Stimulated activated CD4-positive, alpha-beta T cell treated with anti-CD3 and anti-CD28 coated beads, Interleukin-2, amount 100 ng/mL, for 4 hours (primary cell): ENCODE measurements at regions not wholly inside any gene's neighbourhood (a gene's known extent, or its start where the extent isn't known, plus 50 kb on each side); places are given as distances from the start of the nearest gene placed in this dataset.

ENCODE experiments used
- DNase-seq: peaks from one replicate; pipeline ENCODE4 v3.0.0-alpha.2; 2020; ENCODE audit warnings: low read depth

DNA sequence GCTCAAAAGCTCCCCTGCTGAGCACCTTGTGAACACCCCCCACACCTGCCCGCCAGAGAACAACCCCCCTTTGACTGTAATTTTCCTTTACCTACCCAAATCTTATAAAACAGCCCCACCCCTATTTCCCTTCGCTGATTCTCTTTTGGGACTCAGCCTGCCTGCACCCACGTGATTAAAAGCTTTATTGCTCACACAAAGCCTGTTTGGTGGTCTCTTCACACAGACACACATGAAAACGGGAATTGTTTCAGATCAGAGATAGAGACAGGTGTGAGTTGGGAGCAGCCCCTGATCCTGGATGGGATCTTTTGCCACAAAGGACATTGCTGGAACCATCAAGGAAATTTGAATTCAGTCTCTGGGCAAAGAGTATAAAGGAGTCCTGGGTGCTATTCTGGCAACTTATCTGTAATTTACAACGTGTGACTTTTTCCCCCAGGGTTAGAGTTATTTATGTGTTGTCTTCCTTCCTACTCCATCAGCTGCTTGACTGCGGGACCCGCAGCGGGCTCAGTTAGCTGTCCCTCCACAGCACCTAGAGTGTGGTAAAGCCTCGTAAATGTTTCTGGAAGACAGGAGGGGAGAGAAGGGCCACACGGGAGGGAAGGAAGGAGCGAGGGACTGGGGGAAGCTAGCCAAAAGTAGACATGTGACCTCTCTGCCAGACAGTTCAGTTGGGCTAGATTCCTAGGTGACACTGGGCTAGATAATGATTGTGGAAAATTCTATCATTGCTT, 437.0 kb downstream of the ZNF608 start:
- DNase-seq, result no peak

DNA sequence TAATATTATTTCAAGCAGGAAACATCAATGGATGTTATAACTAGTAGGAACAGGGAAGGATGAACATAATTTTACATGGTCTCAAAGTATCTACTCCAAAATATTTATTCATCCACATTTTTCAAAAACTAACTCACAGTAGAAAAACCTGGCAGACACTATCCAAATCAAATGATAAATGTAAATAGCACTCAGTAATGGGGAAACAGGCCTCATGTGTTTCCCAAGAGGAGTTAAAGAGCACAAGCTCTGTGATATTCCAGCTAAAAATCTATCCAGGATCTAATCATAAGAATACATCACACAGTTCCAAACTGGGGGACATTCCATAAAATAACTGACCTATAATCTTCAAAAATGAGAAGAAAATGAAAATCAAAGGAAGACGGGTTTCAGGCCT, 443.1 kb downstream of the ZNF608 start:
- no peak for DNase-seq

DNA sequence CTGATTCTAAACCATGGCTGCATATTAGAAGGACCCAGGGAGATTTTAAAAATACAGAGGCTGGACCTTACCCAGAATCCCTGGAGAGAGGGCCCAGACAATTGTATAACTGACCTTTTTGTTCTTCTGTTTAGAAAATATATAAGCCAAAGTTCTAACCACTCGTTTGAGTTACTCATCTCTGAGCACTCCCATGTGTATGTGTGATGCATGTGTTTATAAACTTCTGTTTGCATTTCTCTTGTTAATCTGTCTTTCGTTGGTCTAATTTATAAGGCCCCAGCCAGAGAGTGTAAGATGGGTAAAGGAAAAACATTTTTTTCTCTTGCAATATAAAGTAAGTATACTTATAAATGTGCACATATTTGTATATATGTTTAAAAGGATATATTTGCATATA, 443.9 kb downstream of the ZNF608 start:
- DNase-seq, result no peak

DNA sequence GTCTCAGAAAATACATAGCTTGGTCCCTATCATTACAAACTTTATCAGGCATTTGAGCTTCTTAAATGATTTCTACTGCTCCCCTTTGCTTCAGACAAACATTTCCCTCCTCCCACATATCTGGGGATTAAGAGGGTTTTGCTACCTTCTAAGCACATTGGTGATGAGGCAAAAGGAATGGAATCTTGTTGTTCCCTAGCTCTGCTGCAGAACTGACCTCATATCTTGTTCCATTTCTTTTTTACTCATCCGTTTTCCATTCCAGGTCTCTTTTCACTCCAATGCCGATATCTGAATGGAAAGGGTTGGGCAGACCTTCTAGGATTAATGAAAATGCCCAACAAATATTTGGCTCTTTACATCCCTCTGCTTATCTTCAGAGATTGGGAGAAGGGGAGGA, 444.6 kb downstream of the ZNF608 start:
- no peak for DNase-seq

DNA sequence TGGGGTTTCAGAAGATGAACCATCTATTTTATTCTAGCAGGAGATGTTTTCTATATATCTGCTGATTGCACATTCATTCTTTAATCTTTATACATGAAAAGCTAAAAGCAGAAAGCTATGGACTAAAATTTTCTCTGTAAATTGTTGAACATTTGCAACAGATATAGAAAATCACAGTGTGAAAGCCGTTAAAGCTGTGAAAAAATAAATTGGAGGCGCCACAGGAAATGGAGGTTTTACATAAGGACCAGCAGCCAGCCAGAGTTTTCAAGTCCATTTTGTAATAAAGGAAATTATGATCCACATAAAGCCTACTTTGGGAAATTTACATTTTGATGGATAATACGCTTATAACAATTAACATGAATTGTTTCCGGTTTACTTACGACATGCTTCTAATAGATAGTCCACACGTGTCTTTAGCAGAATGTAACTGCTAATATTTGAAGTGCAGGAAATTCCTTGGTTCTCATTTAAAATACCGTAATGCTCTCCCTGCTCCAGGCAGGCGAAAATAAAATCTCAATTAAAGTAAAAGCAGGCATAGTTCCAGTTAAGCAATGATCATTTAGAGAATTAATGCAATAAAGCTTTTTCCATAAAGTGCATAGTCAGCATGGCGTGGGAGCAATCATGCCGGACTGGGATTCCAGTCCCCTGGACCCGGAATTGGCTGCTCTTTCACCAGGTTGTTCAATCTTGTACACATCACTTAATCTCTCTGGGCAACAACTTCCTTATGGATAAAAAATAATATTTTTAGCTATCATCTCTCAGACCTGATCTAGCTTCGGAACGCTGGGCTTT, 445.4 kb downstream of the ZNF608 start:
- no peak for DNase-seq

DNA sequence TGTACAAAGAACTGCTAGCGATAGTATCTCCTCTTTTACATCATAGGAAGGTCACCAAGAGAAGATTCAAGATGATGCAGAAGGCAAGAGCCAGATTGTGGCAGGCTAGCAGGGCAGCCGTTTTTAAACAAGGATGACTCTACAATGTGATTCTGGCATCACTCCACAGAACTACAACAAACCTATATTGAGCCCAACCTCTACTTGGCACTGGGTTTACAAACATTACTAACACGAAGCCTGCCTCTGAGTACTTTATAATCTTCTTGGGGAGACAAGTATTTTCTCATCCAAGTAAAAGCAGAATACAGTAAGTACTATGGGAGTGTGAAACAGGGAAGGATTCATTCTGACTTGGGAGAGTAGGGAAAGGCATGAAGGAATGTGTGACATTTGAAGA, 448.6 kb downstream of the ZNF608 start:
- DNase-seq, result no peak

DNA sequence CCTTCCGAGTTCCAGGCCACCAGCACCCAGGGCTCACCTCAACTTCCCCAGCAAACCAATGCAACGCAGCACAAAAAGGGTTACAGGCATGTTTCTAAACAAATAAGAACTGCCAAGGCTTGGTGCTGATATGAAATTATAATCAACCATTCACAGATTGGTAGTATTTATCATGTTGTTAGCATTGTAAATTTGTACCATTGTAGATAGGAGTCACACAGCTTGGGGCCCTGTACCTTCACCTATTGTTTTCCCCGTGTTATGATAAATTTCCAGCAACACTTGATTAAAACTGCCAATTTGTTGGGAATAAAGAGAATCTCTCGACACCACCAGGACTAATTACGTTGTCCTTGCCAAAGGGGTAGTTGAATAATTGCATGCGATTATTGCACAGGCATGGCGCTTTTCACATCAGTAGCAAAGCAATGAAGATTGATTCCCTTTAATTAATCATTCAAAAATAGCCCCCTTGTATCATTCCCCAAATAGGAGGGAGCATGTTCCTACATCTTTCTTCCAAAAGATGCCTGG, 454.1 kb downstream of the ZNF608 start:
- no peak for DNase-seq

DNA sequence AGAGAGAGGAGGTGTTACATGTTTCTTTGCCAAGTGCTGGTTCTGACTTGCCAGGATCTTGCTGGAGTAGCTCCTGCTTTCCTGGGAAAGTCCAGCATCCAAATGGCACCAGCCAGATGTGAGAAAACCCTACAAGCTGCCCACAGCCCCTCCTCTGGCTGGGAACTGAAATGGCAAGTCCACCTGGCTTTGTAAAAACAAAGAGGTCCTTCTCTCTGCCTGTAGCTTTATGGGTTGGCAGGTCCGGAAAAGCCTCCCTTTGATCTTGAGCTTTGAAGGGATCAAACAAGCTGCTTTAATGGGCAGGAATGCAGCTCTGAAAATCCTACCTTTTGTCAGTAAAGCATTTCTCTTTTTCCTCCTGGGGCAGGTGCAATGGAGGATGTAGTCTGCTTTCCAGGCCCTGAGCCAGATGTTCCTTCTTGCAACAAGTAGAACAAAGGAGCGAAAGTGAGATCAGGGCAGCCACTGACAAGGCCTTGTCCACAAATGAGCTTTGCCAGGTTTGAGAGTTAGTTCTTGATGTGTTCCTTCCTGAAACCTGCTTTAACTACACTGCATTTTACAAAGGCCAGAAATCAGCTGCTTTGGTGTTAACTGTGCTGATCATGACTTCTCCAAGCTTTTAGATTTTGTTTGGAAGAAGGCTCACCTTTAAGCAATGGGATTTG, 456.7 kb downstream of the ZNF608 start:
- no peak for DNase-seq

DNA sequence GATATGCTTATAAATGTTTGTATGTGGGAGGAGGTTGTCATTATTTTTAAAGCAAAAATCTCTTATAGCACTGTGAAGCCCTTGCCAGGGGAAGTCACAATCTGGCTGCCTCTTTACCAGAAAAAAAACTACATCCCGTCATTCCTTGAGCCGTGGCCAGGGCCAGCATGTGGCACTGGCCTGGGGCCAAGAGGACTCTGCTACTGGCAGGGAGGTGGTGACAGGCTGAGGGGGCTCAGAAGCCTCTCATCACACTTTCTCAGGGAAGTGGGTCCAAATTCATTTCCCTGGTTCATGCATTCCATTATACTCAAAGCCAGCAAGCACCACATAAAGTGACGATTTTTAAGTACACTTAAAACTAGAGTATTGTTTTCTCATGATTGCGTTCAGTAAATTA, 457.3 kb downstream of the ZNF608 start:
- no peak for DNase-seq

DNA sequence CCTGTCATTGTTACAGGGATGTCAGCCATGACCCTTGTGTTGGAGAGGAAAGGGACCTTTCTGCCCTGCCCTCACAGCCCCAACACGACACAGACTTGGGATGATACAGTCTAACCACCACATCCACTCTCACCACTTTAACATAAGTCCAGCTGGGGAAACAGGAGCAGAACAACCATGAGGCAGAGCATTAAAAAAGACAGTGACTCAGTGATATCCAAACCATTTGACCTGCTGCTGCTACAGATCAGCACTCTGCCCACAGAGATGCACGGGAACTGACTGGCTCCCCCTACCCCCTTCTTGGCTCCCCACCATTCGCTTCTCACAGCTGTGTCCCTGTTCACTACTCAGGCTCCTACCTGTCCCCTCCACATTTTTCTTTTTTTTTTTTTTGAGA, 458.6 kb downstream of the ZNF608 start:
- no peak for DNase-seq

DNA sequence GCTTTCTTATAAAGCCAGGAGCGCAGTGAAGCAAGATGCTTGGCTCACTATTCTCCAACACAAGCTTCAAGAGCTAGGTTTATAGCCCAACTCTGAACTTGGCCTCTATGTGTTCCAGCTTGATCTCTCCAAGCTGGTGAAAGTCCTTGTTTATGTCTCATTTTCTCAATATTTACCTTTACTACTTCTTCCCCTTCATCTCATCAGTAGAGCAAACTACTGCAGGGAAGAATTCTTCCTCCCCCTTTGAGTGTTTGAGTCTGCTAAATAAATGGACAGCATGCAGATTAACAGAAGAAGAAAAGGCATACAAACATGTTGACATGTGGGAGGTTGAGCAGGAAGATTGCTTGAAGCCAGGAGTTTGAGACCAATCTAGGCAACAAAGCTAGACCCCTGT, 460.7 kb downstream of the ZNF608 start:
- DNase-seq, result no peak

DNA sequence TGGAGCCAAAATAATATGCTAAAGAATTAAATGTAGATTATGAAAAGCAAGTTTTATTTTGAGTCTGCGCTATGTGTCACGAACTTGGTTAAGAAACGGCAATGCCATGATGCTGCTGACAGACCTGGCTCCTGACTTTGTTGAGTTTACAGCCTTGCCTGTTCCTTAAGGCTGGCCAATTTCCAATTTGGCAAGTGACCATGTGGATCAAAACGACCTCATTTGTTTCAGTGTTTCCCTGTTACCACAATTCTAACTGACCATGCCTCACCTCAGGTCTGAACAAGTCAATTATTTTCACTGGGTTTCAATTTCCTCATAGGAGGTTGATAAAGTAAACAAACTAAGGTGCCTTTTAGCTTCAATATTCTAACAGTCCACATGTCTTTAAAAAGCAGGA, 461.4 kb downstream of the ZNF608 start:
- no peak for DNase-seq

DNA sequence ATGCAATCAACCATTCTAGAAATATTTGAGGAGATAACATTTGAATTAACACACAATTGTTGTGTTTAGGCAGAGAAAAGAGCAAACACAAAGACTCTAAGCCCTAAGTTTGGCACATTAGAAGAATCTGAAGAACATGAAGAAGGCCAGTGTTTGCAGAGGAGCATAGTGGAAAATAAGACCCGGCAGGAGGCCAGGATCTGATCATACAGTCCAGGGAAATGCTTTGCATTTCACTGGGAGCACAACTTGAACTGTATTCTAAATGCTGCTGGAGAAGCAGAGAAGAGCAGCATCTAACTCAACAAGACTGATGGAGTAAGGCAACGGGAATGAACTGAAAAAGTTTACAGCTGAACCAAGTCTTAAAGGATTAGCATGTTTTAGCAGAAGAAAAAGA, 463.4 kb downstream of the ZNF608 start:
- no peak for DNase-seq

DNA sequence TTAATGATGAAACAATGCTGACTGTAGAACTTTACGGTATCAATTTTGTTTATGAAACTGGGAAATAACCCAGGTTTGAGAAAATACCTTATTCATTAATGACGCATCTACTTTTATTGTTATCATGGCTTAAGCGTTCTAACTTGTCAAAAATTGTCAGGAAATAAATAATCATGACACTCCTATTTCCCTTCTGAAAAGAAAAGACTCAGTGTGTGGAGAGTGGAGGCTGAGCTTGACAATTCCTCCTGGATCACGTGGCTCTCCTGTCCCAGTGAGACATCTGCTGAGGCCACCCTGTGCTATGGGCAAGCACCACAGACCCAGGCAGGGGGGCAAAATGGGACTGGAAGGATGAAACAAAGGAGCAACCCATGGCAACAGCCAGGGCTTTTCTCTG, 466.4 kb downstream of the ZNF608 start:
- no peak for DNase-seq

DNA sequence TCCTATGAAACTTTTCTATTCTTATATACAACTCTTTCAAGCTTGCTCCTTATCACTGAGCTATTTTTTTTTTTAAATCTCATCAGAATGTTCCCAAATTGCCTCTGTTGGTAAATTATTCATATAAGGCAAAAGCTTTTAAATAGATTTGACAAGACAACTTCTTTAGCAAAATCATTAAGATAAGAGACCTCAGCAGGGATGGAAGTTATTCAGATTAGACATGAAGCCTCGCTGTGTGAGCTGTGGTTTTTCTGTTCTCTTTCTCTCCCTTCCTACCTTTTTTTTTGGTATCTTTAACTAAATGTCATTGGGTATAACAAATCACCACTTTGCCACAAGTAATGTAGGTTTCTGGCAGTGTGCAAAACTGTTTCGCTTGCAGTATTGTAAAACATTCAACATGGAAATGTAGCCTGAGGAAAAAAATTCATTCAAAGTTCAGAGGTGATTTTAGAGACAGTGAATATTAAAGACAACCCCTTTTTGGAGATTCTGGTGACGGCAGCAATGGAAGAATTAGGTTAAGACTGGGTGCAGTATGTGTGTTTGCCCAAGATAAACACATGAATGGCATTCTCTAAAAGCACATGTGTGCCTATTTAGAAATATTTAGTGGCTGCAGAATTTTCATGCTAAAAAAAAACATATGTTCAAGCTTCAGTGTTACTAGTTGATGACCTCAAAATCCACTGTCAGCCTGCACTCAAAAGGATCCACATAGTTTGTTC, 467.1 kb downstream of the ZNF608 start:
- no peak for DNase-seq

DNA sequence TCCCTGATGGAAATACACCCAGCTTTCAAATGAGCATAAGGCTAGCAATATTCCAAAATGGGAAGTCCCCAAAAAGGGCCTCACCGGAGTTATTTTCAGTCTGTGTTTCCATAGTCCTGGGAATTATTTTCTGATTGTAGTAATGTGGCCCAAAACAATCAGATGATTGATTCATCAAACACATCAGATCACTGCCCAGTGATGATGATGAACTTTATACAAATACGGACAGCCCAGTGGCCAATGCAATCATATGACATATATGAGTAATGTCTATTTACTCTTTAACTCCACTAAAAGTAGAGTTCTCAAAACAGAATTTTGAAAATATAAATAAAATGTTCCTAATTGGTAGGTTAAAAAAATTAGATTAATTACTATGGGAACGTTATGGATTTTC, 467.8 kb downstream of the ZNF608 start:
- DNase-seq, result no peak

DNA sequence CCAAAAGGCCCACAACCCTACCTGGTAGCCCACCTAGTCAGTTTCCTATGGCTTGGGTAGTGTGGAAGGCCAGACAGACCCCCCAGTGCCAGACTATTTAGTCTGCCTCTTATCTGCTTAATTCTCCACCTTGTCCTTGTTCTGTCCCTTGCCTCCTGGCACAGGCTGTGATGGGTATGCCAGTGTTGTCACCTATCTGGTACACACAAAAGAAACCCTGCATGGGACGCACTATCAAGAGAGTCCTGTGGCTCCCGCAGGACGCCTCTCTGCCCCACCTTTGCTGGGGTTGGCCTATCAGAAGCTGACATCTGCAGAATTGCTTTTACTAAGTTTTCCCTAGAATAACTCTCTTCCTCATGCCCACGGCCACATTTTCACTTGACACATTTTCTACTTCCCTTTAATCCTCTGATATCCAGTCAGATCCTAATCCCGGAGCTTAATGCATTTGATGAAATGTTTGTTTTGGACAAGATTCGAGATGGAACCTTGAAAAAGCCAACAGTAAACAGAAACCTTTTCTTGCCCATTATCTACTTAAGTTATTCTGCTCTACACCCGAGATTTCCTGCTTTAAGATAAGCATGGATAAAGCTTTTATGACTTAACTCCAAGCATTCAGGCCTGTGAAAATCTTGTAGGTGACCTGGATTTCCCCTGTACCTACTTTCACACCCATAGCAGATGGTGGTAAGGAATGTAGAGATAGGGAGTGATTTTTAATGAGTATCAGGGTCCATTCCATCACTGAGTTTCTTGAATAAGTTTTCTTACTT, 468.5 kb downstream of the ZNF608 start:
- DNase-seq, result no peak

DNA sequence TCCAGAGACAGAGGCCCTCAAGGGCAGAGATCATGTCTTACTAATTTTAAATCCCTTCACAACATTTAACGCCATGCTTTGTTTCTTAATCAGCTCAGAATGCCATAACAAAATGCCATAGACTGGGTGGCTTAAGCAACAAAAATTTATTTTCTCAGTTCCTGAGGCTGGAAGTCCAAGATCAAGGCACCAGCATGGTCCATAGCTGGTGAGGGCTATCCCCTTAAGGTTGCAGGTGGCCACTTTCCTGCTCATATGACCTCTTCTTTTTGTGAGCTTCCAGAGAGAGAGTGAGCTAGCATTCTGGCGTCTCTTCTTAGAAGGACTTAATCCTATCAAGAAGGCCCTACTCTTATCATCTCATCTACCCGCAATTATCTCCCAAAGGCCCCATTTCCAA, 470.3 kb downstream of the ZNF608 start:
- DNase-seq, result no peak

DNA sequence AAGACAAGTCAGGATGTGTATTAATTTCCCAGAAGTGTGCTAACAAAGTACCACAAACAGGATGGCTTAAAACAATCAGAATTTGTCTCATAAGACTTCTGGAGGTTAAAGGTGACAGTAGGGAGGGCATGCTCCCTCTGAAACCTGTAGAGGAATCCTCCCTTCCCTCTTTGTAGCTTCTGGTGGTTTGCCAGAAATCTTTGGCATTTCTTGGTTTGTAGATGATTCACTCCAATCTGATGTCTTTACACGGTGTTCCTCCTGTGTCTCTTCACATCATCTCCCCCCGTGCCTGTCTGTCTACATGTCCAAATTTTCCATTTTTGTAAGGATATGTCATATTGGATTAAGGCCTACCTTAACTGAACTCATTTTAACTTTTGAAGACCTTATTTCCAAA, 471.5 kb downstream of the ZNF608 start:
- DNase-seq, result no peak

DNA sequence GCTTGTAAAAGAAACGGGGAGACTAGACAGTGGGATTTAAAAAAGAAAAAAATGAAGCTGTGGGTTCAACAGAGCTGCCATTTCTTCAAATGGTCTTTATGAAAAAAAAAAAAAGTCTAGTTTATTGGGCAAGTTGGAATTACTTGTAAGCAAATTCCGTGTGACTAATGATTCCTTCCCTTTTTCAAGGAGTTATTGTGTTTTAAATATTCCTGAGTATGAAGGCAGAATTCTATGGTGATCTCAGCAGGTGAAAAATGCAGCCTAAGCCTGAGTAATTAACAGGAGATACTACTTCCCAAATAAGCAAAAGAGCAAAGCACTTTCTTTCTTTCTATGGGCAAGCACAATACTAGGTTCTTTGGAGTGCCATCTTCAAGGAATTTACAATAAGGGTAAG, 481.9 kb downstream of the ZNF608 start:
- DNase-seq, result no peak

DNA sequence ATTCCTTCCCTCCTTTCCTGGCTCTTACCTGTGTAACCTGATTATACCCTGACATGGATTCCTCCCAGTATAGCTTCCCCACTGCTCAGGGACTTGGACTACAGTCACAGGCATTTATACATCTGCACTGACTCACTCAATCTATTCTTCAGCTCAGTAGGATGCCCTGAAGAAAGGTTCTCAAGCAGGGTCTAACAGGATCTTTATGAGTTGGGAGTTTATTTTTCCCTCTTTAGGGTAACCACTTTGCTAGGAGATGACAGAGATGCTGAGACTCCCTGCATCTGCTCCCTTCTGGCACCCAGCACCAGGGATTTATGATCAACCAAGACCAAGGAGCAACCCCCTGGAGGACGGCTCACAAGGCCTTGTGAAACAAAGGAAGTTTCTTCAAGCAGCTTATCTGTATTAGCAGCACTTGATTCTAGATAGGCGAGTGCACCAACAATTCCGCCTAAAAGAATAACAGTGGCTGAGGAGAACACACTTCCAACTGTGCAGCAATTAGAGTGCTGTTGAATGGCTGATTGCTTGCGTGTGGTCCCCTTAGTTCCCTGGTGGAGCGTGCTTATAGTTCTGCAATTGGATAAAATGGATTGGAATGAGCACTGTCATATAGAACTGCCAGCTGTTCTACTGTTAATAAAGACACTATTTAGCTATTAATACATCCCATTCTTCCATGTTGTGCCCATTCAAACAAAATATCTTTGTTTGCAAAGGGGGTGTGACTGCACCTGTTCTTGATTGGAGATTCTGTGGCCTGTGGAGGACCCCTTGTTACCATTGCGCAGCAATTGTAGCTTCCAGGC, 482.6 kb downstream of the ZNF608 start:
- DNase-seq, result no peak
